Tongue (tissue), 1 donor: ENCODE measurements at regions not wholly inside any gene's neighbourhood (a gene's known extent, or its start where the extent isn't known, plus 50 kb on each side); places are given as distances from the start of the nearest gene placed in this dataset.
A peak's percentile ranks its signal among the peaks of the same experiment; 100 is the strongest.

ENCODE experiments used
- DNase-seq: peaks from one replicate; pipeline ENCODE4 v3.0.0-alpha.2; 2015

- DNase-seq, result no peak
Observed at GRCh38 chr2:41859615-41860514, 188.0 kb upstream of the PKDCC start.

- DNase-seq, result no peak
Observed at GRCh38 chr2:41863062-41863461, 184.8 kb upstream of the PKDCC start.

- no peak for DNase-seq
Observed at GRCh38 chr2:41865263-41865662, 182.6 kb upstream of the PKDCC start.

DNA sequence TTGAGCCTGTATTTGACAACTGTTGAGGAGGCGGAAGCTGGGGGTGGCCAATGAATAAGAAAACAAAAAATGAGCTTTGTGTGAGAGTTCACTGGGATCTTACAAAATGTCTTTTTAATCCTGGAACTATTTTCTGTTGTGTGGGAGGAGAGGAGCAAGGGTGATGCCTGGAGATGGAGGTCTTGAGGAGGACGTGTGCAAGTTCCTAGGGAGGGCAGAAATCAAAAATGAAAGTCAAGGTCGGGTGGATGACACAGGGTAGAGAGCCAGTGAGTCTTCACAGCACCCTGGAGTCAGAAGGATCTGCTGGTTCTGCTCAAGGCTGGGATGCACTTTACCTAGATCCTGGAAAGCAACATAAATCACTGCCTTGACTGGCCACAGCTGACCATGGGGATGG is 180.3 kb upstream of the PKDCC start:
- DNase-seq, result no peak

DNA sequence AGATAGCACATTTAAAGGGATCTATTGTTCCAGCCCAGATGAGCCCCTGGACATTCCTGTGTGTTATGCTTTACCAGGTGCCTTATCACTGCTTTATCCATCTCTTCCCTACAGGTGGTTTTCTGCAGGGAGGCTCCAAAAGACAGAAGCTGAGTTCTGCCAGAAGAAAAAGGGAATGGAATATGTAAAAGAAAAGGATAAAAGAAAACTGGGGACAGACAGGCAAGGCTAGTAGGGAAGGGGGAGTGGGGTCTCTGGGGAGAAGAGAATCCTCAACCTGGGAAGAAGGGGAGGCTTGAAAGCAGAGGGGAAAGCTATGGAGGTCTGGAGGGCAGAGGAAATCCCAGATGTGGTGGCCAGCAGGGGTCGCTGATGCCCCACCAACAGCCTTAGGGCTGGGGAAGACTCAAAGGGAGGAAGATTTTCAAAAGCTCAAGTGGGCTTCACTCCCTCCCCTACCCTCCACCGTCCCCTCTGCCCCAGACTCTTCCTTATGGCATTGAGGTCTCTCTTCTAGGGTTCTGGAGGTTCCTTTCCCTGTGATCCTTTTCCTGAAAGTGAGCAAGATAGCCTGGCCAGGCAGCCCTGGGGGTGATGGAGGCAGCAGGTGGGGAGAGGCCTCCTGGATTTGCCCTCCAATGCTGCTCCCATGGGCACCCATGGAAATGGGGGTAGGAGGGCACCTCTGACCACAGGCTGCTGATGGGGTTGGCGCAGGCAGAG is 178.1 kb upstream of the PKDCC start:
- peak; percentile 91 for DNase-seq

DNA sequence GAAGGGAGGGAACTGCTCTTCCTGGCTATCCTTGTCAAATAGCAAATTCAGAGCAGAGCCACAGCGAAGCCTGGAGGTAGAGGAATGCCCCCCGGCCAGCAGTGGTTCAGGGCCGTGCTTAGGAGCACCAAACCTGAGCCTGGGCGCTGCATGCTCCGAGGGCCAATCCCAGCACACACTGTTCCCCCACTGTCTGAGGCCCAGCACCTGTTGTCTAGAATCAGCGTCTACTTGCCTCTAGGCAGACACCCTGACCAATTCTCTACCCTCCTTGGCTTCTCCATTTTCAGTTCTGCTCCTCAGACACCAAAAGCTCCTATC is 177.6 kb upstream of the PKDCC start:
- peak; percentile 73 for DNase-seq

GRCh38 chr2:41871080-41871479 is 176.7 kb upstream of the PKDCC start:
- peak; percentile 48 for DNase-seq

- DNase-seq, result no peak
Observed at GRCh38 chr2:41872646-41873045, 175.2 kb upstream of the PKDCC start.

- DNase-seq, result no peak
Observed at GRCh38 chr2:41873102-41874031, 174.5 kb upstream of the PKDCC start.

DNA sequence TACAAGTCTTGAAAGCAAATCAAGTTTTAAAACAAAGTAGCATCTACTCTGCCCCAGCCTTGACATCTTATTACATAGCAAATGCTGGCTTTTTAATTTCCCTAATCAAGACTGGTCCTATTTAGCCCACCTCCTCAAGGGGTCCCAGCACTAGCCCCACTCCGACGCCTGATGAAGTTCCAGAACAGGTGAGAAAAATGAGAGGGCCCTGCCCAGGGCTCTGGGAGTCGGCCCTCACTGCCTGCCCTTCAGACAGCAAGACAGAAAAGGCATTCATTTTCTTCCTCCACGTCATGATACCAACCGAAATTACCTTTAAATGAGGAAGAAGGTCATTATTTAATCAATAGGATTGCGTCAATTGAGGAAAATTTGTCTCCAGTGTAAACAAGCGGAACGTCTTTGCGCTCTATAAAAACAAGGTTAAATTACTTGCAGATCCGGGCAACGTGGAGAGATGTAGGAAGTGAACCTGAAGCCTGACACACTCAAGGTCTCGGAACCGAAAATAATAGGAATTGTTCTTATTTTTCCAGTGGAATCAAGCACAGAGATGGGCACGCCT is 170.6 kb upstream of the PKDCC start:
- no peak for DNase-seq

GRCh38 chr2:41878056-41878455 is 169.8 kb upstream of the PKDCC start:
- no peak for DNase-seq

DNA sequence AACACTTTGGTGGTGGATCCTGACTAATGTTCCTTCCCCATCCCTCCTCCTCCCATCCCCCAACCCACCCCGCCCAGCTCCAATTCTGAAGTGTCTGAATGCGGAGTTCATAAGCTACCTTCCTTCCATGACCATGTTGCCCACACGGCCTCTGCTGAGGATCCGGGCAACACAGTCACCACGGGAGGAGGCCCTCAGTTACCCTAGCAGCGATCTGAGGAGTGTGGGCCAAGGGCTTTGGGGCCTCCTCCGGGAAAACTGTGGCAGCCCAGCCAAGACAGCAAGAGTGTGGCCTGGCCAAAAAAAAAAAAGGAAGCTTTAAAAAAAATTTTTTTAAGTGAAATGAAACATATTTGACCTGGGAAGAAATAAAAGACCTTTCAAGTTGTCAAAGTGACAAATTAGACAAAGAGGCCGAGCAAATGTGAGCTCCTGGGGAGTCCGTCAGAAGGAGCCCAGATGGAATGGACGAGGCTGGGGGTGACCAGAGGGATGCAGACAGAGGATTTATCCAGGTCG is 169.0 kb upstream of the PKDCC start:
- peak; percentile 49 for DNase-seq

GRCh38 chr2:41879235-41879916 is 168.4 kb upstream of the PKDCC start:
- DNase-seq, result peak; percentile 63

GRCh38 chr2:41880561-41881243 is 167.1 kb upstream of the PKDCC start:
- no peak for DNase-seq

DNA sequence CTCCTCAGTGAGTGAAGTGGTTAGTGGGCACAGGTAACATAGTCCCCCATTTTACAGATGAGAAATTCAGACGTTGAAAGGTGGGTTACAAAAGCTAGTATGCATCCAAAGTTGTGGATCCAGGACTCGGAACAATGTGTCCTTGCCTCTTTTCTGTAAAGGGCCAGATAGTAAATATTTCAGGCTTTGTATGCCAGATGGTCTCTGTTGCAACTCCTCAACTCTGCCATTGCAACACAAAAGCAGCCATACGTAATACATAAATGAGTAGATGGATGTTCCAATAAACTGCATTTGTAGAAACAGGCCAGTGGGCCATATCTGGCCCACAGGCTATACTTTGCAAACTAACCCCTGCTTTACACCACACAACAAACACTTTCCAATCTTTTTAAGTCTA is 166.6 kb upstream of the PKDCC start:
- no peak for DNase-seq

DNA sequence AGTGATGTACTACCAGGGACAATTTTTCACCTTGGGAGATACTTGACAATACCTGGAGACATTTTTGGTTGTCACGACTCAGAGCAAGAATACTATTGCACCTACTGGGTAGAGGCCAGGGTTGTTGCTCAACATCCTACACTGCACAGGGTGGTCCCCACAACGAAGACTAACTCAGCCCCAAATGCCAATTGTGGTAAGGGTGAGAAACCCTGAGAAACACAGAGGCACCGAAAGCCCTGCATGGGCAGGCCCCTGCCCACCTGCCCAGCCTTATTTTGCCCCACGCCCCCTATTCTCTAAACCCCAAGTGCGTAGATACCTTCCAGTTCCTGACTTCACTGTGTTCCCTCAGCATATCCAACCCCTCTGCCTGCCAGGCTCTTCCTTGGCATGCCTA is 163.1 kb upstream of the PKDCC start:
- DNase-seq, result no peak

DNA sequence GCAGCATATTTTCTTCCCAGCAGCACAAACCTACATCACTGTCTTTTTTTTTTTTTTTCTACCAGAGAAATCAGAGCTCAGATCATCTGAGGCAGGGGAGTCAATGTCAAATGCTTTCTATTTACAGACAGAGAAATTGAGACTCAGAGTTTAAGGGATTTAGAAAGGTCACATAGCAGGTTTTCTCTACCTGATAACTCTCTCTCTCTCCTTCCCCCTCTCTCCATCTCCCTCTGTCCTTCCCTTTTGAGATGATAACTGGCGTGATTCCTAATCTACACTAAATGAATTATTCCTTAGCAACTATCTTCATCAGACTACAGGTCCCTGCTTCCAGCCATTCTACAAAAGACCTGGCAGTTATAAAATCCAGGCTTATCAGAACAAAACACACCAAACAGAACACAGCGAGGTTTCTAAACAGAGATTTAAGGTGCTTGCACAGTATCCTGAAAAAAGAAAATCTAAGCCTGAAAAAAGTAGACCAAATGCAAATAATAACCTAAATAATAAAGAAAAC is 161.6 kb upstream of the PKDCC start:
- no peak for DNase-seq

- no peak for DNase-seq
Observed at GRCh38 chr2:41886757-41887156, 161.1 kb upstream of the PKDCC start.

GRCh38 chr2:41890341-41890740 is 157.5 kb upstream of the PKDCC start:
- DNase-seq, result no peak

DNA sequence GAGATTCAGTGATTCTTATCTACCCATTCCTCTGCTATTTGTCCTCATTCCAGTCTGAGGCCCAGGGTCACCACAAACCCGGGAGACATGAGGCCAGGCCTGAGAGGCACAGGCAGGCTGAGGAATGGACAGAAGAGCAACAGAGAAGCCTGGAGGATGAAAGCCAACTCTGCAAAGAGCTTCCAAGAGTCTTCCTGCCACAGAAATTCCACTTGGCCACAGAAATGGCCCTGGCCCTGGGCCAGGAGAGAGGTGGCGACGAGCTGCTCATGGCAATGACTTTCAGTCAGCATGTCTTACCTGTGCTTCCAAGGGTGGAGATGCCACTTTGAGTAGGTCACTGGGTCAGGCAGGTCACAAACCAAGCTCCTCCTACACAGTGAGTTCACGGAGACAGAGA is 155.3 kb upstream of the PKDCC start:
- no peak for DNase-seq
